GM12878 (cell line): ENCODE measurements at regions not wholly inside any gene's neighbourhood (a gene's known extent, or its start where the extent isn't known, plus 50 kb on each side); places are given as distances from the start of the nearest gene placed in this dataset.

ENCODE experiments used
- ATAC-seq: fragments of 200-7000 bp; cut with Tn5 transposase; 3 replicates; pipeline ENCODE4 v1.9.1; 2020; ENCODE audit warnings: mild to moderate bottlenecking, moderate library complexity
- BruUV-seq: library from RNA; stranded (reverse); fragments of 400-500 nt; replicated peaks from 2 replicates; lab custom pipeline; 2021; lab: Mats Ljungman, UMichigan
- CTCF ChIA-PET: fragments of 300-600 bp; sonication (Branson Sonifier 250); formaldehyde crosslinking; extraction: SDS; loops from one replicate; lab custom pipeline; 2021; ENCODE audit warnings: inconsistent platforms; lab: Yijun Ruan, JAX
- POLR2A ChIA-PET: fragments of 350-600 bp; formaldehyde crosslinking; extraction: SDS; loops from one replicate; lab custom pipeline; 2021; ENCODE audit warnings: inconsistent platforms; lab: Charles Lee
- RAD21 ChIA-PET: fragments of 300-600 bp; sonication (Branson Sonifier 250); formaldehyde crosslinking; loops from one replicate; lab custom pipeline; 2023; ENCODE audit warnings: antibody characterized with exemption; ENCODE audit not compliant: unreplicated experiment; lab: Charles Lee
- SMC1A ChIA-PET: fragments of 300-600 bp; sonication (Branson Sonifier 250); formaldehyde crosslinking; loops from one replicate; lab custom pipeline; 2023; ENCODE audit not compliant: unreplicated experiment, uncharacterized antibody; lab: Charles Lee
- DNase-seq: peaks from one replicate; pipeline ENCODE4 v3.0.0-alpha.2; 2011; ENCODE audit warnings: low read depth, low spot score
- FAIRE-seq: peaks from 3 replicates; lab custom pipeline; 2011; peaks lifted over from hg19 to GRCh38; lab: Jason Lieb, UNC
- H2AFZ ChIP-seq: 2 replicates; pipeline ENCODE4 v1.6.0; 2011; ENCODE audit warnings: low read depth, low read length, control low read depth; ENCODE audit not compliant: control insufficient read depth
- H3K27ac ChIP-seq: 2 replicates; pipeline ENCODE4 v1.5.1; 2011; ENCODE audit warnings: control low read depth; ENCODE audit not compliant: control insufficient read depth, insufficient read depth
- H3K27me3 ChIP-seq, 2 experiments: replicated peaks in 1 of 2; 2 replicates each; pipeline versions ENCODE4 v1.6.0 to v1.6.1; 2011; ENCODE audit warnings: low read length in 1 of 2; ENCODE audit not compliant: control insufficient read depth in 2 of 2, insufficient read depth in 2 of 2
- H3K36me3 ChIP-seq, 2 experiments: 2 replicates each; pipeline ENCODE4 v1.5.1; 2011; ENCODE audit warnings: low read length in 1 of 2; ENCODE audit not compliant: control insufficient read depth in 2 of 2, insufficient read depth in 2 of 2
- H3K4me1 ChIP-seq: 2 replicates; pipeline ENCODE4 v1.6.1; 2011; ENCODE audit warnings: mild to moderate bottlenecking, low read length, moderate library complexity, mixed read lengths; ENCODE audit not compliant: control insufficient read depth, insufficient read depth
- H3K4me2 ChIP-seq: 2 replicates; pipeline ENCODE4 v1.6.0; 2011; ENCODE audit warnings: control low read depth; ENCODE audit not compliant: control insufficient read depth, insufficient read depth
- H3K4me3 ChIP-seq: fragments of 200-600 bp; sonication (generic); 2 replicates; pipeline ENCODE4 v1.5.1; 2016
- H3K79me2 ChIP-seq: 2 replicates; pipeline ENCODE4 v1.6.0; 2011; ENCODE audit warnings: low read length; ENCODE audit not compliant: control insufficient read depth, insufficient read depth
- H3K9ac ChIP-seq: 2 replicates; pipeline ENCODE4 v1.8.0; 2011; ENCODE audit warnings: low read length, control low read depth, mixed read lengths; ENCODE audit not compliant: control insufficient read depth, insufficient read depth
- H3K9me3 ChIP-seq: replicated peaks from 3 replicates; pipeline ENCODE4 v1.5.1; 2011; ENCODE audit warnings: mild to moderate bottlenecking, low read length; ENCODE audit not compliant: control insufficient read depth, insufficient read depth
- H4K20me1 ChIP-seq: 2 replicates; pipeline ENCODE4 v1.6.0; 2011; ENCODE audit not compliant: control insufficient read depth, insufficient read depth
- ETV6 ChIP-seq, 2 experiments: fragments of 450-650 bp in 1 of 2; IDR thresholded peaks in 1 of 2; conservative IDR thresholded peaks in 1 of 2; 2 replicates each; pipeline ENCODE4 v1.6.1; 2014; ENCODE audit warnings: antibody characterized with exemption in 1 of 2, borderline replicate concordance in 1 of 2, low read depth in 1 of 2, mild to moderate bottlenecking in 1 of 2, moderate library complexity in 1 of 2
- IRF5 ChIP-seq: fragments of 450-650 bp; IDR thresholded peaks from 2 replicates; pipeline ENCODE4 v1.6.1; 2017; ENCODE audit warnings: borderline replicate concordance
- NR2C1 ChIP-seq: fragments of 450-650 bp; IDR thresholded peaks from 2 replicates; pipeline ENCODE4 v1.6.1; 2017; ENCODE audit warnings: antibody characterized with exemption, mild to moderate bottlenecking, moderate library complexity
- NR2C2 ChIP-seq: IDR thresholded peaks from 2 replicates; pipeline ENCODE4 v1.6.1; 2011; ENCODE audit warnings: borderline replicate concordance, low read depth; ENCODE audit not compliant: control insufficient read depth, insufficient read length
- PBX3 ChIP-seq: IDR thresholded peaks from 2 replicates; pipeline ENCODE4 v1.6.1; 2011; ENCODE audit warnings: mild to moderate bottlenecking, low read depth, low read length, moderate library complexity; ENCODE audit not compliant: insufficient replicate concordance
- SIX5 ChIP-seq: IDR thresholded peaks from 2 replicates; pipeline ENCODE4 v1.6.1; 2011; ENCODE audit warnings: mild to moderate bottlenecking, low read depth, low read length, moderate library complexity; ENCODE audit not compliant: severe bottlenecking
- WGBS: methylation state at CpG from one replicate; pipeline ENCODE4 v1.1.6; 2016; ENCODE audit warnings: low lambda C conversion rate; ENCODE audit not compliant: insufficient replicate concordance, insufficient coverage; ENCODE audit errors: missing lambda C conversion rate; 5-methylcytosine and 5-hydroxymethylcytosine counted together
- in situ Hi-C: fragments of 300-500 bp; cut with MboI; formaldehyde crosslinking; loops from 9 replicates; pipeline ENCODE4 v1.14.3; 2018; ENCODE audit warnings: mixed read lengths
- intact Hi-C: fragments of 100-400 bp; cut with micrococcal nuclease; formaldehyde crosslinking; loops from one replicate; pipeline ENCODE4 v1.14.2; 2022; ENCODE audit not compliant: unreplicated experiment
- TF ChIP-seq, protein P1 (sequence below): fragments of 450-650 bp; IDR thresholded peaks from 2 replicates; pipeline ENCODE4 v1.6.1; 2018; ENCODE audit warnings: borderline replicate concordance, mild to moderate bottlenecking; ENCODE audit not compliant: partially characterized antibody
- TF ChIP-seq, protein P2 (sequence below): IDR thresholded peaks from 2 replicates; pipeline ENCODE4 v1.6.1; 2011; ENCODE audit warnings: low read depth, mild to moderate bottlenecking, low read length, moderate library complexity, borderline replicate concordance; ENCODE audit errors: extremely low read depth

- Histone ChIP-seq H3K4me1 (no peaks in the 10 kb centered on the region), H2AFZ (no peak overlapping the region), H3K4me2 (no peak overlapping the region), H3K79me2 (no peaks in the 10 kb centered on the region), H3K9ac (no peak overlapping the region), H4K20me1 (no peaks in the 10 kb centered on the region), H3K27ac (no peak overlapping the region), H3K4me3 (no peak overlapping the region), H3K9me3 (no peaks in the 10 kb centered on the region; the same call in 2 of the 3 replicates), H3K36me3 (no peaks in the 10 kb centered on the region), H3K27me3 (no peaks in the 10 kb centered on the region)
- TF ChIP-seq ETV6 (conservative IDR thresholded peaks at IDR 0.05 in 1 of 2, IDR thresholded peaks at IDR 0.05 in 1 of 2; ENCODE audit: borderline replicate concordance in 1 of 2, low read depth in 1 of 2) (no peak), IRF5 (no peak), NR2C2 (no peak), NR2C1 (no peak), SIX5 (no peak), PBX3 (no peak)
- TF ChIP-seq, protein P1, sequence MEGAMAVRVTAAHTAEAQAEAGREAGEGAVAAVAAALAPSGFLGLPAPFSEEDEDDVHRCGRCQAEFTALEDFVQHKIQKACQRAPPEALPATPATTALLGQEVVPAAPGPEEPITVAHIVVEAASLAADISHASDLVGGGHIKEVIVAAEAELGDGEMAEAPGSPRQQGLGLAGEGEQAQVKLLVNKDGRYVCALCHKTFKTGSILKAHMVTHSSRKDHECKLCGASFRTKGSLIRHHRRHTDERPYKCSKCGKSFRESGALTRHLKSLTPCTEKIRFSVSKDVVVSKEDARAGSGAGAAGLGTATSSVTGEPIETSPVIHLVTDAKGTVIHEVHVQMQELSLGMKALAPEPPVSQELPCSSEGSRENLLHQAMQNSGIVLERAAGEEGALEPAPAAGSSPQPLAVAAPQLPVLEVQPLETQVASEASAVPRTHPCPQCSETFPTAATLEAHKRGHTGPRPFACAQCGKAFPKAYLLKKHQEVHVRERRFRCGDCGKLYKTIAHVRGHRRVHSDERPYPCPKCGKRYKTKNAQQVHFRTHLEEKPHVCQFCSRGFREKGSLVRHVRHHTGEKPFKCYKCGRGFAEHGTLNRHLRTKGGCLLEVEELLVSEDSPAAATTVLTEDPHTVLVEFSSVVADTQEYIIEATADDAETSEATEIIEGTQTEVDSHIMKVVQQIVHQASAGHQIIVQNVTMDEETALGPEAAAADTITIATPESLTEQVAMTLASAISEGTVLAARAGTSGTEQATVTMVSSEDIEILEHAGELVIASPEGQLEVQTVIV = no peak
- TF ChIP-seq, protein P2, sequence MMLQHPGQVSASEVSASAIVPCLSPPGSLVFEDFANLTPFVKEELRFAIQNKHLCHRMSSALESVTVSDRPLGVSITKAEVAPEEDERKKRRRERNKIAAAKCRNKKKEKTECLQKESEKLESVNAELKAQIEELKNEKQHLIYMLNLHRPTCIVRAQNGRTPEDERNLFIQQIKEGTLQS = no peak
- ChIA-PET CTCF (interaction anchor here (1.1 kb wide), 1 partner anchor 74 kb away, joined by 3 read pairs; no protein-coding TSS in a partner anchor), SMC1A (interaction anchor here (5.3 kb wide), 1 partner anchor 74 kb away, joined by 24 read pairs; no protein-coding TSS in a partner anchor), RAD21 (no interaction called here), POLR2A (no interaction called here)
- ATAC-seq = no peak
- no peak for DNase-seq
- no peak for FAIRE-seq
- in situ Hi-C loops = no loop called here
- no TSS peak for BruUV-seq
- 77% methylated on average over 14 of the region's 21 CpGs for WGBS
- intact Hi-C loops = loop anchor here (5.0 kb wide), 1 partner anchor 73 kb away; no protein-coding TSS in a partner anchor
Observed at GRCh38 chr1:233514946-233515391, 98.9 kb upstream of the KCNK1 start.
